CD4-positive, alpha-beta T cell (primary cell): ENCODE measurements at regions not wholly inside any gene's neighbourhood (a gene's known extent, or its start where the extent isn't known, plus 50 kb on each side); places are given as distances from the start of the nearest gene placed in this dataset.

ENCODE experiments used
- ATAC-seq: fragments of 200-7000 bp; cut with Tn5 transposase; one replicate; pipeline ENCODE4 v1.10.0; 2022; ENCODE audit warnings: mild to moderate bottlenecking; ENCODE audit not compliant: poor library complexity
- CTCF ChIA-PET: fragments of 350-600 bp; sonication (Branson Sonifier 250); formaldehyde crosslinking; loops from one replicate; lab custom pipeline; 2021; ENCODE audit warnings: antibody characterized with exemption, inconsistent platforms; lab: Charles Lee
- POLR2A ChIA-PET: fragments of 350-600 bp; sonication (Branson Sonifier 250); formaldehyde crosslinking; loops from one replicate; lab custom pipeline; 2021; ENCODE audit warnings: antibody characterized with exemption, inconsistent platforms; lab: Charles Lee
- DNase-seq, 14 experiments: peaks; one replicate each; pipeline ENCODE4 v3.0.0-alpha.2; 2013 to 2020; ENCODE audit warnings: mixed read lengths in 2 of 14
- H3K27ac ChIP-seq, 2 donors: one replicate each; pipeline versions ENCODE4 v1.5.1 to v1.7.0; 2013; ENCODE audit warnings: low read length in 2 of 2, low read depth in 1 of 2, mild to moderate bottlenecking in 1 of 2
- H3K27me3 ChIP-seq, 2 experiments: 1 replicate in 1 of 2; 2 replicates in 1 of 2; pipeline versions ENCODE4 v1.6.1 to v1.7.0; 2013; ENCODE audit warnings: low read length in 2 of 2, control low read depth in 1 of 2, mild to moderate bottlenecking in 1 of 2, moderate library complexity in 1 of 2; ENCODE audit not compliant: insufficient read depth in 2 of 2, control insufficient read depth in 1 of 2
- H3K36me3 ChIP-seq: one replicate; pipeline ENCODE4 v1.6.1; 2013; ENCODE audit warnings: low read length, control low read depth; ENCODE audit not compliant: insufficient read depth
- H3K4me1 ChIP-seq: one replicate; pipeline ENCODE4 v1.6.1; 2013; ENCODE audit warnings: low read length, control low read depth; ENCODE audit not compliant: insufficient read depth
- H3K4me3 ChIP-seq: one replicate; pipeline ENCODE4 v1.5.1; 2013; ENCODE audit warnings: mild to moderate bottlenecking, low read length, moderate library complexity
- H3K9me3 ChIP-seq, 2 experiments: 1 replicate in 1 of 2; 2 replicates in 1 of 2; pipeline versions ENCODE4 v1.6.1 to v1.7.0; 2013; ENCODE audit warnings: low read length in 2 of 2, mild to moderate bottlenecking in 2 of 2, control low read depth in 1 of 2, moderate library complexity in 1 of 2; ENCODE audit not compliant: control insufficient read depth in 1 of 2, insufficient read depth in 1 of 2
- H3K27ac Mint-ChIP-seq: one replicate; pipeline ENCODE4 v1.8.0; 2020; ENCODE audit warnings: mixed read lengths
- H3K27me3 Mint-ChIP-seq: one replicate; pipeline ENCODE4 v1.8.0; 2021; ENCODE audit warnings: mixed read lengths
- H3K36me3 Mint-ChIP-seq: one replicate; pipeline ENCODE4 v1.8.0; 2021; ENCODE audit warnings: low read depth, mixed read lengths
- H3K4me1 Mint-ChIP-seq: one replicate; pipeline ENCODE4 v1.8.0; 2021; ENCODE audit warnings: low read depth, mixed read lengths
- H3K4me3 Mint-ChIP-seq: one replicate; pipeline ENCODE4 v1.8.0; 2020; ENCODE audit warnings: mild to moderate bottlenecking, mixed read lengths
- H3K9me3 Mint-ChIP-seq: one replicate; pipeline ENCODE4 v1.8.0; 2020; ENCODE audit warnings: mixed read lengths
- CTCF ChIP-seq: fragments of 200-600 bp; IDR thresholded peaks from one replicate; pipeline ENCODE4 v1.8.0; 2022; ENCODE audit warnings: antibody characterized with exemption, mild to moderate bottlenecking
- intact Hi-C, 2 experiments: fragments of 100-400 bp; cut with DNase I in 1 of 2; cut with micrococcal nuclease in 1 of 2; formaldehyde crosslinking; loops; one replicate each; pipeline versions ENCODE4 v1.15.1 to v1.9.0; 2023 to 2025; cut with DNase I, micrococcal nuclease

DNA sequence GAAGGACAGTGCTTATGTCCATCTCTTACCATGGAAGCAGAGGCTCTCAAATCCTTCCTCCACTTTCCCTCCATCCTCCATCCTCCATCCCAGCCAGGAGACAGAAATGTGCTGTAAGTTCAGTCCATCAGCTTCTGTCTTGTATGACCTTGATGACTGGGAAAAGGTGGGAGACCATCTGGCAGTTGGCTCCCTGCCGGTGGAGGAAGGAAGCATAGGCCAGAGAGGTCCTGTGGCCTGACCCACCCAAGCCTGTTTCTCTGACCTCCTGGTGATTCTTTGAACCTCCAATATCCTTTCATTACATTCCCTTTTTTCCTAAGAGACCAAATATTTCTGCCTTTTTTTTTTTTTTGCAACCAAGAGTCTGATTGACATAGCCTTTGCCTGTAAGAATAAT lies 215.3 kb downstream of the ABCC12 start:
- no peak overlapping the region for H3K4me3 ChIP-seq
- no peaks in the 10 kb centered on the region for H3K27me3 ChIP-seq
- no peak for TF ChIP-seq CTCF
- H3K36me3 ChIP-seq: no peaks in the 10 kb centered on the region
- no peaks in the 10 kb centered on the region for H3K9me3 ChIP-seq
- peaks cover 3% of the 10 kb centered on the region for H3K9me3 Mint-ChIP-seq
- ATAC-seq (no peak), DNase-seq (no peak)
- no peaks in the 10 kb centered on the region for H3K36me3 Mint-ChIP-seq
- intact Hi-C loops: no loop called here
- H3K4me1 Mint-ChIP-seq: no peaks in the 10 kb centered on the region
- H3K27me3 Mint-ChIP-seq: peaks cover 4% of the 10 kb centered on the region
- H3K27ac Mint-ChIP-seq: no peak overlapping the region
- H3K4me3 Mint-ChIP-seq: no peak overlapping the region
- ChIA-PET POLR2A (no interaction called here), CTCF (no interaction called here)
- H3K27ac ChIP-seq: no peak overlapping the region
- H3K4me1 ChIP-seq: no peaks in the 10 kb centered on the region

- Mint-ChIP-seq H3K4me3 (no peak overlapping the region), H3K4me1 (no peaks in the 10 kb centered on the region), H3K27me3 (peaks cover 3% of the 10 kb centered on the region), H3K36me3 (no peaks in the 10 kb centered on the region), H3K27ac (no peak overlapping the region), H3K9me3 (peaks cover 3% of the 10 kb centered on the region)
- Histone ChIP-seq H3K27me3 (no peaks in the 10 kb centered on the region), H3K9me3 (no peaks in the 10 kb centered on the region), H3K4me1 (no peaks in the 10 kb centered on the region), H3K36me3 (no peaks in the 10 kb centered on the region), H3K27ac (no peak overlapping the region), H3K4me3 (no peak overlapping the region)
- intact Hi-C loops: no loop called here
- POLR2A ChIA-PET: interaction anchor here (0.6 kb wide), 1 partner anchor 60 kb away, joined by 3 read pairs; no protein-coding TSS in a partner anchor
- no peak for TF ChIP-seq CTCF
- CTCF ChIA-PET: no interaction called here
- ATAC-seq (no peak), DNase-seq (no peak)
These were observed 216.1 kb downstream of the ABCC12 start for GRCh38 chr16:47939680-47940079.

- Histone ChIP-seq H3K9me3 (no peaks in the 10 kb centered on the region), H3K4me1 (no peaks in the 10 kb centered on the region), H3K27ac (no peak overlapping the region), H3K4me3 (no peak overlapping the region), H3K27me3 (no peaks in the 10 kb centered on the region), H3K36me3 (no peaks in the 10 kb centered on the region)
- no peak for ATAC-seq
- POLR2A ChIA-PET: no interaction called here
- H3K27me3 Mint-ChIP-seq: no peaks in the 10 kb centered on the region
- no peak overlapping the region for H3K4me3 Mint-ChIP-seq
- DNase-seq: no peak
- no peak overlapping the region for H3K27ac Mint-ChIP-seq
- no peak for TF ChIP-seq CTCF
- no peaks in the 10 kb centered on the region for H3K4me1 Mint-ChIP-seq
- H3K9me3 Mint-ChIP-seq: peaks cover 7% of the 10 kb centered on the region
- no peaks in the 10 kb centered on the region for H3K36me3 Mint-ChIP-seq
- CTCF ChIA-PET: no interaction called here
- intact Hi-C loops: no loop called here
These were observed 217.5 kb downstream of the ABCC12 start for GRCh38 chr16:47938272-47938671.
